NCI-H1048 (cell line): ENCODE measurements at regions not wholly inside any gene's neighbourhood (a gene's known extent, or its start where the extent isn't known, plus 50 kb on each side); places are given as distances from the start of the nearest gene placed in this dataset.
"Not testable (repeated sequence)": the region's sequence is repeated elsewhere in the genome, so short reads cannot be mapped to it uniquely, and the experiment has no call there.

ENCODE experiments used
- DNase-seq: peaks from one replicate; lab custom pipeline; 2025; lab: John Stamatoyannopoulos, UW

DNA sequence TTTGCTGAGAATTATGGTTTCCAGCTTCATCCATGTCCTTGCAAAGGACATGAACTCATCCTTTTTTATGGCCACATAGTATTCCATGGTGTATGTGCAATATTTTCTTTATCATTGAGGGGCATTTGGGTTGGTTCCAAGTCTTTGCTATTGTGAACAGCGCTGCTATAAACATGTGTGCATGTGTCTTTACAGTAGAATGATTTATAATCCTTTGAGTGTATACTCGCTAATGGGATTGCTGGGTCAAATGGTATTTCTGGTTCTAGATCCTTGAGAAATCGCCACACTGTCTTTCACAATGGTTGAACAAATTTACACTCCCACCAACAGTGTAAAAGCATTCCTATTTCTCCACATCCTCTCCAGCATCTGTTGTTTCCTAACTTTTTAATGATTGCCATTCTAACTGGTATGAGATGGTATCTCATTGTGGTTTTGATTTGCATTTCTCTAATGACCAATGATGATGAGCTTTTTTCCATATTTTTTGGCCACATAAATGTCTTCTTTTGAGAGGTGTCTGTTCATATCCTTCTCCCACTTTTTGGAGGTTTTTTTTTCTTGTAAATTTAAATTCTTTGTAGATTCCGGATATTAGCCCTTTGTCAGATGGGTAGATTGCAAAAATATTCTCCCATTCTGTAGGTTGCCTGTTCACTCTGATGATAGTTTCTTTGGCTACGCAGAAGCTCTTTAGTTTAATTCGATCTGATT, 180.1 kb downstream of the PLPPR4 start:
- not testable (repeated sequence) for DNase-seq

DNA sequence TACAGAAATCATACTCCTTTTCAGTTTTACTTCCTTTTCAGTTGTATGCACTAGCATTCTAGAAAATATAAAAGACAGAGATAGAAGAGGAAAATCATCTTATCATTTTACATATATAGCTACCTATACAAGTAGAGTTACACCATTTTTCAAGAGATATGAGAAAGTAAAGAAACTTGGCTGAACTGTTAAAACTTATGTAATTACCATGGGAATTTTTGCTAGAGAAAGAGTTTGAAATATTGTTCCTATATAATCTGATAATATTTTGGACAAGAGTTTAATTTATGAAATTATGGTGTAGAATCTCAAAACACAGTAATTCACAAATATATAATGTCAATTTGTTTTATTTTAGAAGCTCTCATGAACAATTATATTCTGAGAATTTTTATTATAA, 180.8 kb downstream of the PLPPR4 start:
- no peak for DNase-seq

GRCh38 chr1:99445486-99445885, 181.2 kb downstream of the PLPPR4 start:
- DNase-seq = no peak

DNA sequence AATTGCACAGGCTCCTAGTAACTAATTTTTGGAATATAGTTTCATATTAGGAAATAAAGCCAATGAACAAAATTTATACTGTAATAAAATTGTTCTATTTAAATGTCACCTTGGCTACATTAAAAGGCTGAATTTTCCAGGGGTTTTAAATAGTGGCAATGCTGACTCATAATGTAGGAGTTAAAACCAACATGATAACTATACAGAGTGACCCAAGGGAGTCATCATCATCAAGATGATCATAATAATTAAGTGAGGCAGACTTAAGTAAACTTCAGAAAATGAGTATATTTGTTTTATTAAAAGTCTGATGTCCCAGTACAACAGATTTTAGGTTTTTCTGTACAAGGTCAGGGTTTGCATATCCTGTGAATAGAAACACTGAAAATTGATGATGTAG, 183.4 kb downstream of the PLPPR4 start:
- no peak for DNase-seq

- no peak for DNase-seq
Measured at GRCh38 chr1:99455760-99456159, 190.2 kb upstream of the PALMD start.

DNA sequence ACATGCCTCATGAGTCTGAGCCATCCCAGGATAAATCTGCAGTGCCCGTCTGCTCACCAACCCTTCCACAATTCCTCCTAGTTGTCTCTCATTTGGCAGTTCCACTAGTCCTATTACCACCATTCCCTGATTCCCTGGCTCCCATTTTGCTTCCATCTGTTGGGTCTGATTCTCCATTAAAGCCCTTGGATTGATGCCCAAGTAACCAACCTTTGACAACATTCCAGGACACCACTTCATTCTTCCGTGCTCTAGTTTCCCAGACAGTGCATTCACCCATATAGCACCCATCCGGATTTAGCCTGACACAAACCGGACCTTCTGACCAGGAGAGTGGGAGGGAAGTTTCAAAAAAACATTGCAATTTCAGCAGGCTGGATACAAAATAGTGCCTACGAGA, 189.4 kb upstream of the PALMD start:
- DNase-seq = no peak

GRCh38 chr1:99457381-99458165, 188.3 kb upstream of the PALMD start:
- DNase-seq = no peak

DNA sequence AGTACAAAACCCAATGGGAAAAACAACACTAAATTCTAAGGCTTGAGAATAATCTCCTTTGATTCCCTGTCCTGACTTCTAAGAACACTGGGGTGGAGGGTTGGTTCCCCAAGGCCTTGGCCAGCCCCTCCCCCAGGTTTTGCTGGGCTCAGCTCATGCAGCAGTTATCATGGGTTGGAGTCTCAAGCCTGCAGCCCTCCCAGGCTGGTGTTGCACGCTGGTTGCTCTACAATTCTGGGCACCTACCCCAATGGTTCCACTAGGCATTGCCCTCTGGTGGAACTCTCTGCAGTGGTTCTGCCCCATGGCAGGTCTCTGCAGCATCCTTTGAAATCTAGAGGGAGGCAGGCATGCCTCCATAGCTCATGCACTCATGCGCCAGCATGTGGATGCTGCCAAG, 184.4 kb upstream of the PALMD start:
- no peak for DNase-seq

GRCh38 chr1:99464738-99465137, 181.2 kb upstream of the PALMD start:
- DNase-seq = no peak

- no peak for DNase-seq
Measured at GRCh38 chr1:99465176-99465900, 180.6 kb upstream of the PALMD start.

- no peak for DNase-seq
Measured at GRCh38 chr1:99467645-99468044, 178.3 kb upstream of the PALMD start.

GRCh38 chr1:99469550-99469971, 176.4 kb upstream of the PALMD start:
- no peak for DNase-seq

DNA sequence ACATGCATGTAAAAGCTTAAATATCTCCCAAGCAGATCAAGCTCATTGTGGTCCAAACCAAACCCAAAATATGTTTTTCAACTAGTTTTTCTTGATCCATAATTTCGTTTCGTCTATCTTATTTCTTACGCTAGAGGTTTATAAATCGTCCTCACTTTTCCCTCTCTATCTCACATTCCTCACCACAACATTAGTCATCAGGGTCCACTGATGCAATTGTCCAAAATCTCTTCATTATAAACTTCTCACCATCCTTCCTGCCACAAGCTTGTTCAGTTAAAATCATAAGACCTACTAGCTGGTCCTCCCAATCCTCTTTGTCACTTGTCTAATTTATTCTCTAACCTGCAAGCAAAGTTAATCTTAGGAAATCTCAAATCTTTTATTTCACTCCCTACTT, 173.0 kb upstream of the PALMD start:
- DNase-seq = no peak

DNA sequence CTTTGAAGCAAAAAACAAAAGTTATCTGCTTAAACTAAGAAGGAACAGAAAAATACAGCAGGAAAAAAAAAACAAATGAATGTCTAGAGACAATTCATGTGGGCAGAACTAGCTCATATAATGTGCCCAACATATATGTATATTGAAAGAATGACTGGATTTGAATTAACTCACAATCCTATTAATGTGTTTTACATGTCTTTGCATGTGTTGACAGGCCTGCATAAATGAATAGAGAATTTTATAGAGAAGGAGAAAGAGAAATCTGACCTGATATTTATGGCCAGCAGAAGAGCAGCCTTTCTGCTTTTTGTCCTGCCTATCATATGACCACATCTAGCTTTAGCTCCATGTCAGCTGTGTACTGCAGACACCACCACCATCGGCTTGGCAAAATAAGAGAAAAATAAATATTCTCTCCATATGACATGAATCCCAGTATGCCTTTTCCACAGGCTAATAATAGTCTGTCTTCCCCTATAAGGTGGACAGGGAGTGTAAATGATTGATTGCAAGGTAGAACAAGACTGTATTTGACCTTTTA, 171.5 kb upstream of the PALMD start:
- no peak for DNase-seq

DNA sequence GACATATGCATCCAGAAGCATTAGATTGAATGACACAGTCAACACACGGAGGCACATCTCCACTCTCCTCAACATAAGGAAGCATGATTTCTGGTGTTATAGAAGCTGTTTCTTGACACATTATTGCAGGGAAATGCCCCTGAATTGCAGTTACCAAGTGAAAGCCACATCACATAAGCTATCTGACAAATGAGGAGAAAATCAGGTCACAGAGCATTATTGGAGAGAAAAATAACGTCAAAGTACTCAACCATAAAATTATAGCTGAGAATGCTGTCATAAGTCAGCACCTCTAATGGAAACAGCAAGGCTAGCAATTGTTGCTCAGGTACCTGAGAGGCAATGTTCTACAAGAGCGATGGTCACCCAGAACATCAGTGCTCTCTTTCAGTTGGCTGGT, 169.9 kb upstream of the PALMD start:
- DNase-seq = no peak

DNA sequence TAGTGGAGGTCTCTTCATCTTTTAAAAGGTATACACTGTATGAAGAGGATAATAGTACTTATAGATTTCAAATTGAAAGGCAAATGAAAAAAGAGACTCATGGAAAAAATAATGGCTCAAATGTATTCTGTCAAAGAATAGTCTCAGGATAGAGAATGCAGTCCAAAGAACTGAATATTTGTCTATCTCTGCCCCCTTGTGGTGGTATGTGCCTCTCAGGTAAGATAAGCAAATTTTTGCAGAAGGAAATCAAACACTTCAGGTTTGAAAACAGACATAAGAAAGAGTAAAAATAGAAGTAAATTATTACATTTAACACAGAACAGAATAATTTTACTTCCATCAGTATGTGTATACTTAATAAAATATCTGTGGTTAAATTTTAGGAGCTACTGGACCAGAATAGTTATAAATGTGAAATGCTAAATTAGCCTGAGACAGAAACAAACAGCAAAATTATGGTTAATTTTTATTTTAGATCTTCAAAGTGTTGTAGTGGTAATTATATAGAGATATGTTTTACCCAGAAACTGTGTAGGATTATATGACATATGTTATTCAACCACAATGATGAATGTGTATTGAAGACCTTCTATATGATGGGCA, 164.4 kb upstream of the PALMD start:
- DNase-seq = peak; percentile 45

DNA sequence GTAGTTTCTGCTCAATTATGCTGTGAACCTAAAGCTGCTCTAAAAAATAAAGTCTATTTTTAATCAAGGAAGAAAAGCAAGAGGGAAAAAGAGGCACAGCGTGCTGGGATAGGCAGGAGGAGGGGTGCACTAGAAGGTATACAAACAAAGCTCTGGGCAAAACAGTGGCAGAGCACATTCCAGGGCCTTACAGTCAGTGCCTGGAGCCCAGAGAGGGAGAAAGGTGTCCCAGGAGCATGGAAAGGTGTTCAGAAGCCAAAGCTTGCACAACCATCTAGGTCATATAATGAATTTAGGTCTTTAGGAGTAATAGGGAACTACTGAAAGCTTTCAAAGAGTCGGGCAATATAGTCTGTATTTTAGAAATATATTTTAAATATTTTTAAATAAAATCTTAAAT, 163.6 kb upstream of the PALMD start:
- no peak for DNase-seq

DNA sequence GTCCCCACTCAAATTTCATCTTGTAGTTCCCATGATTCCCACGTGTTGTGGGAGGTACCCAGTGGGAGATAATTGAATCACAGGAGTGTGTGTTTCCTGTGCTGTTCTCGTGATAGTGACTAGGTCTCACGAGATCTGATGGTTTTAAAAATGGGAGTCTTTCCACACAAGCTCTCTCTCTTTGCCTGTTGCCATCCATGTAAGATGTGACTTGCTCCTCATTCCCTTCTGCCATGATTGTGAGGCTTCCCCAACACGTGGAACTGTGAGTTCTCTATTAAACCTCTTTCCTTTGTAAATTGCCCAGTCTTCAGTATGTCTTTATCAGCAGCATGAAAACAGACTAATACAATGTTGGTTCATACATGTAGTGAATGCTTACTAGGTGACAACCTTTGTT, 163.2 kb upstream of the PALMD start:
- no peak for DNase-seq

DNA sequence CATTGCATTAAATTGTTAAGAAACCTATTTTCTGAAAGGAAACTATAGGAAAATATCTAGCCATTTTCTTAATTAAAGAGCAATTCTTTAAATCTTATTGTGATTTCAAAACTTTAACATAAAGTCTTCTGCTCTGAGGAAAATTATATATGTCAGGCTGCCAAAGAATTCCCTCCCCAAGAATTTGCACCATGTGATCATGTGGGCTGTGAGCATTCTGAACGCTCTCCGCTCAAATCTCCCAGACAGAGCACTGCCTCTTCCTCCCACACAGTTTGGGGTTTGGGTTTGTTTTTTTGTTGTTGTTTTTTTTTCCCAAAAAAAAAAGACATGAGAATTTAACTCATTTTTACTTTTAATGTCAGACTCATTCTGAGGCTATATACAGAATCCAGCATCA, 155.9 kb upstream of the PALMD start:
- DNase-seq = no peak

GRCh38 chr1:99496067-99496466, 149.8 kb upstream of the PALMD start:
- DNase-seq = no peak

DNA sequence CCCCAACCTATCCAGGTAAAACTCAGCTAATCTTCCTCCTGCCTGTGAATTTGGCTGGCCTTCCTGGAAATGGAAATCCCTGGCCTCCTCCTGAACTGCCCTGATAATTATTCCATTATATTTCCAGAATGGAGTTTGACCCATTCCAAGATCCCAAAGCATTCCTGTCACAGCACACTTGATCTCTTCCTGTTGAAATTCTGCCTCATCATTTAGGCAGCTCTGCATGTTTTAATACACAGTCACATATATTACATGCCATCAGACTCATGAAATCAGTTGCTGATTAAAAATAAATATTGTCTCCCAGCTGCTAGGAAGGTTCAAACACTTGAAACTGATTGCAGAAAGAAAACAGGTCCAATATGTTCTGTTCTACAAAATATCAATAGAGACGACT, 148.2 kb upstream of the PALMD start:
- no peak for DNase-seq

GRCh38 chr1:99500541-99500940, 145.4 kb upstream of the PALMD start:
- no peak for DNase-seq
